ENCODE measurements at regions not wholly inside any gene's neighbourhood (a gene's known extent, or its start where the extent isn't known, plus 50 kb on each side); places are given as distances from the start of the nearest gene placed in this dataset.

DNA sequence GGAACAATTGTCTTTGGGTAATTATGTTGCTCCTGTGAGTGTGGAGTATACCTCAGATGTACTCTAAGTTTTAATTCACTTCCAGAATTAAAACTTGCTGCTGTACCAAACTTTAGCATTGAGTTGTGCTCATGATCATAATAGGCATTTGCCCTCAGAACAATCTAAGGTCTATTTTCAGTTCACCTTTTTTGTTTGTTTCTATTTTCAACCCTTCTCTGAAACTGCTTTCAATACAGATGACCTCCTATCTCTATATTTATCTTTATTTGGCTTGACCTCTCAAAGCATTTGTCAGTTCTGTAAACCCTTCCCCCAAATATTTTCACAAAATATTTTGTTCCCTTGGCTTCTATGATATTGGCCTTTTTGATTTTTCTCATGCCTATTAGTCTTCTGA, 873.0 kb downstream of the OLFM4 start:
- TF ChIP-seq, protein P1, sequence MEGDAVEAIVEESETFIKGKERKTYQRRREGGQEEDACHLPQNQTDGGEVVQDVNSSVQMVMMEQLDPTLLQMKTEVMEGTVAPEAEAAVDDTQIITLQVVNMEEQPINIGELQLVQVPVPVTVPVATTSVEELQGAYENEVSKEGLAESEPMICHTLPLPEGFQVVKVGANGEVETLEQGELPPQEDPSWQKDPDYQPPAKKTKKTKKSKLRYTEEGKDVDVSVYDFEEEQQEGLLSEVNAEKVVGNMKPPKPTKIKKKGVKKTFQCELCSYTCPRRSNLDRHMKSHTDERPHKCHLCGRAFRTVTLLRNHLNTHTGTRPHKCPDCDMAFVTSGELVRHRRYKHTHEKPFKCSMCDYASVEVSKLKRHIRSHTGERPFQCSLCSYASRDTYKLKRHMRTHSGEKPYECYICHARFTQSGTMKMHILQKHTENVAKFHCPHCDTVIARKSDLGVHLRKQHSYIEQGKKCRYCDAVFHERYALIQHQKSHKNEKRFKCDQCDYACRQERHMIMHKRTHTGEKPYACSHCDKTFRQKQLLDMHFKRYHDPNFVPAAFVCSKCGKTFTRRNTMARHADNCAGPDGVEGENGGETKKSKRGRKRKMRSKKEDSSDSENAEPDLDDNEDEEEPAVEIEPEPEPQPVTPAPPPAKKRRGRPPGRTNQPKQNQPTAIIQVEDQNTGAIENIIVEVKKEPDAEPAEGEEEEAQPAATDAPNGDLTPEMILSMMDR (optimal IDR thresholded peaks at IDR 0.05 in 1 of 3, IDR thresholded peaks at IDR 0.05 in 1 of 3, conservative IDR thresholded peaks at IDR 0.05 in 1 of 3; ENCODE audit: extremely low read depth in 1 of 3, insufficient read depth in 2 of 3, low read length in 3 of 3) = no peak
- TF ChIP-seq EZH2 (IDR thresholded peaks at IDR 0.05; ENCODE audit: low read length) = no peak
